HG03159 (cell line): ENCODE measurements at regions not wholly inside any gene's neighbourhood (a gene's known extent, or its start where the extent isn't known, plus 50 kb on each side); places are given as distances from the start of the nearest gene placed in this dataset.

Experiments used
- ATAC-seq: cut with Tn5 transposase; IDR thresholded peaks from one replicate; pipeline ENCODE4 v1.9.1; 2021; ENCODE audit warnings: mild to moderate bottlenecking, moderate library complexity; ENCODE audit not compliant: unreplicated experiment

- ATAC-seq = no peak
Observed at GRCh38 chr2:120966510-120967254, 231.0 kb downstream of the GLI2 start.

GRCh38 chr2:120968307-120969015, 232.8 kb downstream of the GLI2 start:
- ATAC-seq = no peak

DNA sequence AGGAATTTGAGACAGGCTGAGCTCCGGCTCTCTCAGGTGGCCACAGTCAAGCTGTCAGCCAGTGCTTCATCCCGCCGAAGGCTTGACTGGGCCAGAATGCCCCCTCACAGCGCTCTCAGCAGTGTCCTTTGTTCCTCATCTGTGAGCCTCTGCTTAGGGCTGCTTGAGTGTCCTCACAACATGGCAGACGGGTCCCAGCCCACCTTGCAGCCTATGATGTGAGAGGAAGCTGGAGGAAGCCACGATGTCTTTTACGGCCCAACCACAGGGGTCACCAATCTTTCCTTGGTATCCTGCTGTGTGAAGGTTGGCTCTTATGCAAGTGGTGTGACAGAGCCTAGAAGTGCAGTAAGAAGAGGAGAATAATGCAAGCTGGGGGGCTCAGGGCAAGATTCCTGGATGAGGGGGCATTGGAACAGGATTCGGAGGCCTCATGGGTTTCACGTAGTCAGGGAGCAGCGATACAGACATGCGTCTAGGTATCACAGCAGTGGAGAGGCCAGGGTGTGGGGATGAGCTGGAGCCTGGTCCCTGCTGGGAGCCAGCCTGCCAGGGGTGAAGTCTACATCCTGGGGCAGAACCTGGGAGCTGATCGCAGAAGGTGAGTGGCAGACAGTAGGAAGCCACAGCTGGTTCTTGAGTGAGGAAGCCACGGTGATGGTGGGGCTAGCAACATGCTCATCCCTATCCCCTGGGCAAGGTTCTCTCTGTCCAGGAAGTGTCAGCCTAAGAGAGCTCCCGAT, 234.1 kb downstream of the GLI2 start:
- ATAC-seq = no peak

DNA sequence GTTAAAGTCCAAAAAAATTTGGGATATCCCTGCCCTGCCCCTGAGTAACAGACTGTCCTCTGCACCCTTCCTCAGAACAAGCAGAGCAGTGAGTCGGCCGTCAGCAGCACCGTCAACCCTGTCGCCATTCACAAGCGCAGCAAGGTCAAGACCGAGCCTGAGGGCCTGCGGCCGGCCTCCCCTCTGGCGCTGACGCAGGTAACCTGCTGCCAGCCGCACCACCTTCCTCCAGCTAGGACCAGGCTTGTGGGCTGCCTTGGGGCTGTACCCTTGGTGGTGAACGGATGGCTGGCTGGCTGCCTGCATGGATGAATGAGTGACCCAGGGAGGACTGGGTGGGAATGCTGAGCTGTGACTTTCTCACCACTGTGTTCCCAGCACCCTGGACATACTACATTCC, 236.2 kb downstream of the GLI2 start:
- ATAC-seq = no peak

GRCh38 chr2:120972286-120972685, 236.6 kb downstream of the GLI2 start:
- ATAC-seq = no peak

- no peak for ATAC-seq
Observed at GRCh38 chr2:120973196-120973595, 237.5 kb downstream of the GLI2 start.

DNA sequence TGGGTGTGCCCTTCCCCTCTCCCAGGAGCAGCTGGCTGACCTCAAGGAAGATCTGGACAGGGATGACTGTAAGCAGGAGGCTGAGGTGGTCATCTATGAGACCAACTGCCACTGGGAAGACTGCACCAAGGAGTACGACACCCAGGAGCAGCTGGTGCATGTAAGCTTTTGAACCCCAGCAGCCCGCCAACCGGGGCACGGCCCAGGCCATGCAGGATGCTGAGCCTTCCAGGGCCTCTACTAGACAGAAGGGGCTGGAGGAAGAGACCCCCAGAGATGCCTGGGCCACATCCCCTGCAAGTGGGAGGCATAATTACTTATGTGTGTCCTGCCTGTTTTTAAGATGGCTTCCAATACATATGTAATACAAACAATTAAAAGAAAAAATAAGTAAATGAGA, 239.3 kb downstream of the GLI2 start:
- no peak for ATAC-seq

GRCh38 chr2:120976501-120977307, 241.0 kb downstream of the GLI2 start:
- ATAC-seq = no peak

DNA sequence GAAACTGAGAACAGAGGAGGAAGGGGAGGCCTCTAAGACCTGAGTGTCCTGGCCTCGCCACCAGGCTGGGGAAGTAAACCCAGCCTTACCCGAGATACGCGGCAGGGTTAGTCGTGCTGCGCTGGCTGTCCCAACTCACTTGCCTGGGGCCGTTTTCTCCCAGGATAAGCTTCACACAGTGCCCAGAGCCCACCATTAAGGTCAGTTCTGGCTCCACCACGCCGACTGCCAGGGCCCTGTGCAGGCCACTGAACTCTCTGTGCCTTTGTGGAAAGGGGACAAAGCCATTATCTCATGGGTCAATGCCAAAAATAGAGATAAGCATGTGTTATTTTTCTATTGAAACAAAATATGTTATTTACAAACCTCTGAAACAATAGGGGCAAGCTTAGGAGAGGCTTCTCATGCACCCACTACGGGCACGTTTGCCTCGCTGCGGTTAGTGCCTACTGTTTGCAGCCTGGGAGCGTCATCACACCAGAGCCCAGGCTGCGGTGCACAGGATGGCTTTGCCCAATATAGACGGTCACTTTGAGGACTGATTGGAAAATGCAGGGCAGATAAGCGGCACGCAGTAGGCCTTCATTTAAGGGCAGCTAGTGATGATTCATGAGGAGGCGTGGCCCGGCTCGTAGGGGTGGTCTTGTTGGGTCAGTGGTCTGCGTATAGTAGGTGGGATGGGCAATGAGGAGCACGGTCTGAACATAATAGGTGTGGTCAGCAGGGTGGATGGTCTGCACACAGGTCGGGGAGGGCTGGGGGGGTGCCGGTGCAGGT, 242.1 kb downstream of the GLI2 start:
- no peak for ATAC-seq

DNA sequence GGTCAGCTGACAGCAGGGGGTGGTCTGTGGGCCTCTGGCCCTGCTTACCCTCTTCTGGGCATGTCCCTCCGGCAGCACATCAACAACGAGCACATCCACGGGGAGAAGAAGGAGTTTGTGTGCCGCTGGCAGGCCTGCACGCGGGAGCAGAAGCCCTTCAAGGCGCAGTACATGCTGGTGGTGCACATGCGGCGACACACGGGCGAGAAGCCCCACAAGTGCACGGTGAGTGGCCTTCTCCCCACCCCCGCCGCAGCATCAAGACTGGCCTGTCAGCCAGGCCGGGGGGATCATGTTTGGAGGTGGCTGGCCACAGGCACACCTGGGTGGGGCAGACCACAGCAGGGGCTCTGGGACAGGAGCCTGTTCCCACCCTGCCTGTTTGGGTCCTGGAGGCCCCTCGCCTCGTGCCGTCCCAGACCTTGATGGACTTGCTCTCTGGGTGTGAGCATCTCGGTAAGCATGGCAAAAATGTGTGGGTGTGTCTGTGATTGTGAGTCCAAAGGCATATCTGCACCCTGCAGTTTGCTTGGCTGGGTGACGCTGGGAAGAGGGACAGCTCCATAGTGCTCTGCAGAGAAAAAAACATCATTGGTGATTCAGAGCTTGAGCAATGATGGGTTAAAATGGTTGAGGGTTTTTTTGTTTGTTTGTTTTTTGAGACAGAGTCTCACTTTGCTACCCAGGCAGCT, 242.8 kb downstream of the GLI2 start:
- no peak for ATAC-seq

DNA sequence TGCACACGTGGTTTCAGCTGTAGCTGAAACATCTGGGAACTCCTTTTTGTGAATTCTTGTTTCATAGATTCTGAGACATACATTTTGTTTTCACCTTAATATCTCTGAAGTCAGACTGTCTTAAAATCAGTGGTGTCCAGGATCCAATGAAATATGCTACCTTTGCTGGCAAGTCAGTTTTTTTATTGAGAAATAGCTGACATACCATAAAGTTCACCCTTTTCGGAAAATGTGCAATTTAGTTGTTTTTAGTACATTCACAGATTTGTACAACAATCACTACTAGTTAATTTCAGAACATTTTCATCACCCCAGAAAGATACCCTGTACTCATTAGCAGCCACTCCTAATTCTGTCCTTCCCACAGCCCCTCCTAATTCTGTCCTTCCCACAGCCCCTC, 243.7 kb downstream of the GLI2 start:
- ATAC-seq = no peak

GRCh38 chr2:120979921-120980320, 244.3 kb downstream of the GLI2 start:
- ATAC-seq = no peak

DNA sequence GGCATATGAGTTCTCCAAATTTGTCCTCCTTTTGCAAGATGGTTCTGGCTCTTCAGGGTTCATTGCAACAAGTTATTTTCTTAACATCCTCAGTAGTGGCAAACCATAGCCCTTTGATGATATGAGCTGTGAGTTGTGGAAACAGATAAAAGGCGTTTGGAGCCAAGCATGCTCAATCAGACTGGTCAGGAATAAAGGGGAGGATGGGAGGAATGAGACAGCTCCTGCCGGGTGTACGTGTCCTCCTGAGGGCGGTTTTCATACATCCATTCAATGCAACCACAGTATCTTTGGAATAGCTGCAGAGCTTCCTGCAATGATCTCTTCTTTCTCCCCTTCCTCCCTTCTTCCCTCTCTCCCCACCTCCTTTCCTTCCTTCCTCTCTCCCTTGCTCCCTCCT, 245.8 kb downstream of the GLI2 start:
- ATAC-seq = no peak

- no peak for ATAC-seq
Observed at GRCh38 chr2:120982598-120982997, 246.9 kb downstream of the GLI2 start.

- no peak for ATAC-seq
Observed at GRCh38 chr2:120983344-120983743, 247.7 kb downstream of the GLI2 start.

- ATAC-seq = no peak
Observed at GRCh38 chr2:120984046-120984445, 248.4 kb downstream of the GLI2 start.

GRCh38 chr2:120984452-120985173, 248.9 kb downstream of the GLI2 start:
- ATAC-seq = no peak

DNA sequence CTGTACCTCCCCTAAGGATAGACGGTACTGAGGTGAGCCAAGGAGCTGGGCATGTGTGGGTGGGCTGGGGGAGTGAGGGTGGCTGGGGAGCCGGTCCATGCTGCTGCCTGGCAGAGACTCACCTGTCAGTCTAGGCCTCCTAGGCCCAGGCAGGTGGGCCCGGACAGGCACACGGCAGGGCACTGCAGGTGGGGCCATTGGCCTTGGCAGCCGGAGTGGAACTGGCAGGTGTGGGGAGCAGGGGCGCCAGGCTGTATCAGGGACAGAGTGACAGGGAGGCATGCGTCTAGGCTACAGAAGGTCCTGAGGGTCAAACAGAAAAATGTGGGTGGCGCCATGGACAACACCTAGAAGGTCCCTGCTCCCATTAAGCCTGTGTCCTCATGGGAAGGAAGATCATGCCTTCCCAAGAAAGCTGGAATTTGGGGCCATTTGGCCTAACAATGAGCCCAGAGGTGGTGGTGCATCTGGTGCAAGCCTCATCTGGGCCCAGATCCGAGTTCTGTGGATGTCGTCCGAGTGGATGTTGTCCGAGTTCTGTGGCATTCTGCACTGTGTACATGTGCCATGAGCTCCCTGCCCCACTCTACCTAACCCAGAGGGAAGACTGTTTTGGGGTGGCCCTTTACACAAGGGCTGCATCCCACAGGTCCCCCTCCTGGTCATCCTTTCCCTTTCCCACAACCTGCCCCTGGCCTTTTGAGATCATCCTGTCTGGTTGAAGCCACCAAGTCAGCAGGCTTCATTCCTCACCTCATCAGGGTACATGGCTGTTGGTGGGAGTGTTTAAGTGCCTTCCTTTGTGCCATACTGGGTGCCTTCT, 249.7 kb downstream of the GLI2 start:
- no peak for ATAC-seq
